ENCODE measurements at regions not wholly inside any gene's neighbourhood (a gene's known extent, or its start where the extent isn't known, plus 50 kb on each side); places are given as distances from the start of the nearest gene placed in this dataset.

DNA sequence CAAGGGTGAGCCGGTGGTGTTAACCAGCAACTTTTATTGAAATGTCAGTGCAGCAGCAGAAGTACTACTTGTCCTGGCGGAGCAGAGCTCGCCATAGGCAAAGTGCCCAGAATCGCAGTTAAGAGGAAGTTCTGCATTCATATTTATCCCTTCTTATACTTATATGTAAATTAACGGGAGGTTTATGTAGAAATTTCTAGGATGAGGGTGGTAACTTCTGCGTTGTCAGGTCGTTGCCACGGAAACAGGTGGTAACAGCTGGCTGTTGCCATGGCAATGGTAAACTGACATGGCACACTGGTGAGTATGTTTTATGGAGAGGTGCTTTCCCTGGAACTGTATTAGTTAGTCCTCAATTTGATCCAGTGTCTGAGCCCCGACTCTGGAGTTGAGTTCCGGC, 2494.9 kb upstream of the PCDH20 start:
- TF ChIP-seq CTCF (conservative IDR thresholded peaks at IDR 0.05; ENCODE audit: low read depth, low read length) (no peak), RAD21 (IDR thresholded peaks at IDR 0.05; ENCODE audit: low read length) (no peak), MAFK (IDR thresholded peaks at IDR 0.05; ENCODE audit: low read depth, low read length) (no peak), POLR2A (IDR thresholded peaks at IDR 0.05; ENCODE audit: low read depth, low read length) (no peak), SMC3 (IDR thresholded peaks at IDR 0.05; ENCODE audit: low read depth, low read length) (no peak), ELK1 (IDR thresholded peaks at IDR 0.05; ENCODE audit: borderline replicate concordance, low read depth, low read length) (no peak), RCOR1 (IDR thresholded peaks at IDR 0.05; ENCODE audit: insufficient replicate concordance, low read length) (no peak), MXI1 (IDR thresholded peaks at IDR 0.05; ENCODE audit: borderline replicate concordance, low read depth, low read length) (no peak)
